Activated naive CD8-positive, alpha-beta T cell treated with anti-CD3 and anti-CD28 coated beads, Interleukin-2, amount 10 ng/mL, durations not matched to agents 7 days and 5 days (primary cell): ENCODE measurements at regions not wholly inside any gene's neighbourhood (a gene's known extent, or its start where the extent isn't known, plus 50 kb on each side); places are given as distances from the start of the nearest gene placed in this dataset.
"Not testable (repeated sequence)": the region's sequence is repeated elsewhere in the genome, so short reads cannot be mapped to it uniquely, and the experiment has no call there.

ENCODE experiments used
- ATAC-seq: fragments of 150-1000 bp; cut with Tn5 transposase; one replicate; pipeline ENCODE4 v1.10.0; 2021; ENCODE audit warnings: low read depth, moderate library complexity
- POLR2A ChIA-PET: fragments of 350-600 bp; sonication (Branson Sonifier 250); formaldehyde crosslinking; loops from one replicate; lab custom pipeline; 2021; ENCODE audit warnings: antibody characterized with exemption; lab: Charles Lee
- DNase-seq: peaks from one replicate; pipeline ENCODE4 v3.0.0; 2021
- H3K27ac Mint-ChIP-seq: one replicate; pipeline ENCODE4 v1.8.0; 2022; ENCODE audit warnings: mild to moderate bottlenecking, mixed read lengths
- H3K27me3 Mint-ChIP-seq: one replicate; pipeline ENCODE4 v1.8.0; 2022; ENCODE audit warnings: mild to moderate bottlenecking, moderate library complexity, mixed read lengths
- H3K36me3 Mint-ChIP-seq: one replicate; pipeline ENCODE4 v1.8.0; 2021; ENCODE audit warnings: mild to moderate bottlenecking, mixed read lengths
- H3K4me1 Mint-ChIP-seq: one replicate; pipeline ENCODE4 v1.8.0; 2021; ENCODE audit warnings: mixed read lengths
- H3K4me3 Mint-ChIP-seq: one replicate; pipeline ENCODE4 v1.8.0; 2022; ENCODE audit warnings: mild to moderate bottlenecking, moderate library complexity, mixed read lengths
- H3K9me3 Mint-ChIP-seq: one replicate; pipeline ENCODE4 v1.8.0; 2021; ENCODE audit warnings: mixed read lengths

GRCh38 chr3:90062016-90062415, 954.6 kb downstream of the EPHA3 start:
- peaks cover 2% of the 10 kb centered on the region for H3K9me3 Mint-ChIP-seq
- ATAC-seq = no peak

GRCh38 chr3:90062631-90063200, 955.3 kb downstream of the EPHA3 start:
- no peak for ATAC-seq
- Mint-ChIP-seq H3K4me1 (no peaks in the 10 kb centered on the region), H3K4me3 (no peak overlapping the region), H3K27ac (no peak overlapping the region), H3K36me3 (no peaks in the 10 kb centered on the region), H3K27me3 (no peaks in the 10 kb centered on the region), H3K9me3 (peaks cover 2% of the 10 kb centered on the region)
- POLR2A ChIA-PET = no interaction called here
- no peak for DNase-seq

More at GRCh38 chr3:90062016-90062415, 954.6 kb downstream of the EPHA3 start:
- Mint-ChIP-seq H3K36me3 (no peaks in the 10 kb centered on the region), H3K27me3 (no peaks in the 10 kb centered on the region), H3K4me3 (no peak overlapping the region), H3K27ac (no peak overlapping the region), H3K4me1 (no peaks in the 10 kb centered on the region)
- POLR2A ChIA-PET = no interaction called here
- no peak for DNase-seq

GRCh38 chr3:90068783-90069182, 961.4 kb downstream of the EPHA3 start:
- no peak overlapping the region for H3K4me3 Mint-ChIP-seq
- no peak overlapping the region for H3K27ac Mint-ChIP-seq
- no peaks in the 10 kb centered on the region for H3K27me3 Mint-ChIP-seq
- POLR2A ChIA-PET = no interaction called here
- H3K36me3 Mint-ChIP-seq = no peaks in the 10 kb centered on the region
- no peak for ATAC-seq
- H3K9me3 Mint-ChIP-seq = peaks cover 5% of the 10 kb centered on the region
- no peak for DNase-seq
- H3K4me1 Mint-ChIP-seq = no peaks in the 10 kb centered on the region

DNA sequence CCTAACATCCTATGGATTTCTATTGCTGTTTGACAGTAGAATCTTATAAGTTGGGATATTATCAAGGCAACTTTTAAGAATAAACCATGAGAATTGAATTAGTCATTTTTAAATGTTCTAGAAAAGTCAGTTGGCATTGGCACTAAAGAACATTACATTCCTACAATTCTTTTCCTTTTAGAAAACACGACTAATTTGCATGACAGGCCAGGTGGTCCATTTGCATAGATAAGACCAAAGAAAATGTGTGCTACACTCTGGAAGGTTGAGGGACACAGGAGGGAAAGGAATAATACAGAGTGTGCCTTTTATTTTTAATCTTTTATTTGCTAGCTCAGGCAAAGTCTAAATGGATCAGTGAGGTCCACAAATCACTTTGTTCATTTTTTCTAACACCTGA, 962.3 kb downstream of the EPHA3 start:
- no peaks in the 10 kb centered on the region for H3K27me3 Mint-ChIP-seq
- ATAC-seq = no peak
- POLR2A ChIA-PET = no interaction called here
- peaks cover 5% of the 10 kb centered on the region for H3K9me3 Mint-ChIP-seq
- no peak overlapping the region for H3K4me3 Mint-ChIP-seq
- H3K27ac Mint-ChIP-seq = no peak overlapping the region
- H3K4me1 Mint-ChIP-seq = no peaks in the 10 kb centered on the region
- no peak for DNase-seq
- no peaks in the 10 kb centered on the region for H3K36me3 Mint-ChIP-seq

DNA sequence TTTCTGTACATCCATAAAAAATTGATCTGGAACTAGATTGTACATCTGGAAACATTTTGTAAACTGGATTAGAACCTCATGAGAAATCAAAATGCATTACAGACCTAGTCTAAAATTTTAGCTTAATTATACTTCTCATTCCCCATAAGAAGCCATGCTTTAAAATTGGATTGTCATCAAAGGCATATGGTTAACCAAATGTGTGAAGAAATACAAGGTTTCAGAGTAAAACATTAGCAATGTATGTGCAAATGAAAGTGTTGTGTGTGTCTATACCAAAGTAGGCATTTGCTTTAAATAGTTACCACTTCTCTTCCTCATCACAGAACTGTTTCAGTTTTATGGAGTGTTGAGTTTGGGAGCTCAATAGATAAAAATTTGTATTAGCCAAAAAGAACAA, 968.7 kb downstream of the EPHA3 start:
- DNase-seq (no peak), ATAC-seq (no peak)
- Mint-ChIP-seq H3K27ac (no peak overlapping the region), H3K27me3 (no peaks in the 10 kb centered on the region), H3K9me3 (peaks cover 4% of the 10 kb centered on the region), H3K4me1 (no peaks in the 10 kb centered on the region), H3K4me3 (no peak overlapping the region), H3K36me3 (no peaks in the 10 kb centered on the region)
- POLR2A ChIA-PET = no interaction called here

DNA sequence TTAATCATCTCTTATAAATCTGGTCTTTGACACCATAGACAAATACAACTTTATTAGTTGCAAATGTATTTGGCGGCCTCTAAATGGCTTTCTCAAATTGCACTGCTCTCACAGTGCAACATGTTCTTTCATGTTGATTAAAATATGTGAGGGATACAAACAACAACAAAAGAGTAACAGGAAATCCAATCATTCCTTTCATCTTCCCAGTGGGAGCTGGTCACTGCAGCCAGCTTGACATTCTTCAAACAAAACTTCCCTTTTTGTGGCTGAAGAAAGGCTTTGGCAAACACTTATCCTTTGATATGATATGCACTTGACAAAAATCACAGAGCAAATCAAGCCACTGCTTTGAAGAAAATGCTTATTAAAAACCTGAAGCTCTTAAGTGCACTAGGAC, 973.6 kb downstream of the EPHA3 start:
- DNase-seq (no peak), ATAC-seq (no peak)
- Mint-ChIP-seq H3K27me3 (no peaks in the 10 kb centered on the region), H3K4me1 (no peaks in the 10 kb centered on the region), H3K9me3 (no peaks in the 10 kb centered on the region), H3K4me3 (no peak overlapping the region), H3K36me3 (no peaks in the 10 kb centered on the region), H3K27ac (no peak overlapping the region)
- POLR2A ChIA-PET = no interaction called here

DNA sequence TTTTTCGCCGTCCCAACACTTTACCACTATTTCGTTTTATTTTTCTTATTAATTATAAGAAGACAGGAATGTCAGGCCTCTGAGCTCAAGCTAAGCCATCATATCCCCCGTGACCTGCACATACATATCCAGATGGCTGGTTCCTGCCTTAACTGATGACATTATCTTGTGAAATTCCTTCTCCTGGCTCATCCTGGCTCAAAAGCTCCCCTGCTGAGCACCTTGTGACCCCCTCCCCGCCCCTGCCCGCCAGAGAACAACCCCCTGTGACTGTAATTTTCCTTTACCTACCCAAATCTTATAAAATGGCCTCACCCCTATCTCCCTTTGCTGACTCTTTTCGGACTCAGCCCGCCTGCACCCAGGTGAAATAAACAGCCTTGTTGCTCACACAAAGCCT, 978.9 kb downstream of the EPHA3 start:
- DNase-seq, H3K27me3 Mint-ChIP-seq, H3K36me3 Mint-ChIP-seq, H3K4me3 Mint-ChIP-seq, POLR2A ChIA-PET, H3K4me1 Mint-ChIP-seq, ATAC-seq, H3K9me3 Mint-ChIP-seq, H3K27ac Mint-ChIP-seq: not testable (repeated sequence)

GRCh38 chr3:90087703-90088102, 980.3 kb downstream of the EPHA3 start:
- Mint-ChIP-seq H3K27ac (no peak overlapping the region), H3K36me3 (no peaks in the 10 kb centered on the region), H3K27me3 (no peaks in the 10 kb centered on the region), H3K4me1 (no peaks in the 10 kb centered on the region), H3K9me3 (peaks cover 2% of the 10 kb centered on the region), H3K4me3 (no peak overlapping the region)
- ATAC-seq (no peak), DNase-seq (no peak)
- POLR2A ChIA-PET = no interaction called here

- Mint-ChIP-seq H3K9me3 (no peaks in the 10 kb centered on the region), H3K36me3 (no peaks in the 10 kb centered on the region)
Measured at GRCh38 chr3:90091549-90091948, 984.1 kb downstream of the EPHA3 start.

DNA sequence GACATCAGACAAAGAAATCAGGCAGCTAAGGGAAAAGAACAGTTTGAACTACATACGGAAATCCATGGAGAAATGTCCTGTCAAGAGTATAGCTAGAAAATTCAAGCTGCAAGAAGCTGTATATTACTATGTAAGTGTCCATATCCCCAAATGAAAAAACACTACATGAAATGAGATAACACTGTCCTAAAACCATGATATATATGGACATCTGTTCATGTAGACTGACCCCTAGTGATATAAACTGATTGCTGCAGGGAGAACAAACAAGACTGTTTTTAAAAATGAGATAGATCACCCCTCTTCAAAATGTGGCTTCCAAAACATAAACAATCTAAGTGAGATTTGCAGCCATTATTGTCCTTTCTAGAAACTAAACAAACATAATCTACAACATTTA, 985.6 kb downstream of the EPHA3 start:
- Mint-ChIP-seq H3K4me3 (no peak overlapping the region), H3K4me1 (no peaks in the 10 kb centered on the region), H3K36me3 (no peaks in the 10 kb centered on the region), H3K27ac (no peak overlapping the region), H3K9me3 (peaks cover 4% of the 10 kb centered on the region), H3K27me3 (no peaks in the 10 kb centered on the region)
- POLR2A ChIA-PET = no interaction called here
- no peak for ATAC-seq
- no peak for DNase-seq

More at GRCh38 chr3:90091549-90091948, 984.1 kb downstream of the EPHA3 start:
- Mint-ChIP-seq H3K4me3 (no peak overlapping the region), H3K4me1 (no peaks in the 10 kb centered on the region), H3K27ac (no peak overlapping the region), H3K27me3 (no peaks in the 10 kb centered on the region)
- ATAC-seq = no peak
- DNase-seq = no peak
- POLR2A ChIA-PET = no interaction called here

- Mint-ChIP-seq H3K36me3 (no peaks in the 10 kb centered on the region), H3K4me1 (no peaks in the 10 kb centered on the region), H3K27me3 (no peaks in the 10 kb centered on the region), H3K9me3 (peaks cover 6% of the 10 kb centered on the region), H3K4me3 (no peak overlapping the region), H3K27ac (no peak overlapping the region)
- ATAC-seq (no peak), DNase-seq (no peak)
- POLR2A ChIA-PET = no interaction called here
Measured at GRCh38 chr3:90095811-90096210, 988.4 kb downstream of the EPHA3 start.

DNA sequence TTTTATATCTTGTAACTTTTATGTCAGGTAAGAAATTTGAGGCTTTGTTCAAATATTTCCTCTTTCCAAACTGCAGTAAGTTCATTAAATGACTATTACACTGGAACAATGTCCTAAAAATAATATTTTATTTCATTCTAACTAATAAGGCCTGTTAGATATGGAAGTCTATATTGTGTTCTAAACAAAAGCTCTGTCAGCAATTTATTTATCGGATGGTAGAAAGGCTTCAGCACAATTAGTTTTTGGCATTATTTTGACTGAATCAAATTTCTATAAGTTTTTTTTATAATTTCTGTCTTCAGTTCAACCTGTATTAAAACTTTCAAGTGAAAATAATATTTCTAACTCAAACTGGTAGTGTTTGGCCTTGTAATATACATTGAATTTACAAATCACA, 992.1 kb downstream of the EPHA3 start:
- H3K27me3 Mint-ChIP-seq = no peaks in the 10 kb centered on the region
- POLR2A ChIA-PET = no interaction called here
- no peaks in the 10 kb centered on the region for H3K36me3 Mint-ChIP-seq
- DNase-seq (no peak), ATAC-seq (no peak)
- no peak overlapping the region for H3K27ac Mint-ChIP-seq
- peaks cover 8% of the 10 kb centered on the region for H3K9me3 Mint-ChIP-seq
- H3K4me3 Mint-ChIP-seq = no peak overlapping the region
- no peaks in the 10 kb centered on the region for H3K4me1 Mint-ChIP-seq

GRCh38 chr3:90102146-90102545, 994.7 kb downstream of the EPHA3 start:
- POLR2A ChIA-PET = no interaction called here
- Mint-ChIP-seq H3K27me3 (no peaks in the 10 kb centered on the region), H3K36me3 (no peaks in the 10 kb centered on the region), H3K9me3 (peaks cover 8% of the 10 kb centered on the region), H3K4me1 (no peaks in the 10 kb centered on the region), H3K4me3 (no peak overlapping the region), H3K27ac (no peak overlapping the region)
- ATAC-seq = no peak
- DNase-seq = no peak

GRCh38 chr3:90121326-90121725, 1013.9 kb downstream of the EPHA3 start:
- Mint-ChIP-seq H3K27me3 (no peaks in the 10 kb centered on the region), H3K36me3 (no peaks in the 10 kb centered on the region), H3K27ac (no peak overlapping the region), H3K4me3 (no peak overlapping the region), H3K9me3 (peaks cover 10% of the 10 kb centered on the region), H3K4me1 (no peaks in the 10 kb centered on the region)
- DNase-seq = no peak
- POLR2A ChIA-PET = no interaction called here
- no peak for ATAC-seq

GRCh38 chr3:90128391-90128790, 1021.0 kb downstream of the EPHA3 start:
- ATAC-seq (no peak), DNase-seq (no peak)
- Mint-ChIP-seq H3K4me1 (no peaks in the 10 kb centered on the region), H3K36me3 (no peaks in the 10 kb centered on the region), H3K27me3 (no peaks in the 10 kb centered on the region), H3K4me3 (no peak overlapping the region), H3K9me3 (peaks cover 11% of the 10 kb centered on the region), H3K27ac (no peak overlapping the region)
- POLR2A ChIA-PET = no interaction called here
